GM12878 (cell line): ENCODE measurements at regions not wholly inside any gene's neighbourhood (a gene's known extent, or its start where the extent isn't known, plus 50 kb on each side); places are given as distances from the start of the nearest gene placed in this dataset.

ENCODE experiments used
- ATAC-seq: fragments of 200-7000 bp; cut with Tn5 transposase; 3 replicates; pipeline ENCODE4 v1.9.1; 2020; ENCODE audit warnings: mild to moderate bottlenecking, moderate library complexity
- BruUV-seq: library from RNA; stranded (reverse); fragments of 400-500 nt; replicated peaks from 2 replicates; lab custom pipeline; 2021; lab: Mats Ljungman, UMichigan
- CTCF ChIA-PET: fragments of 300-600 bp; sonication (Branson Sonifier 250); formaldehyde crosslinking; extraction: SDS; loops from one replicate; lab custom pipeline; 2021; ENCODE audit warnings: inconsistent platforms; lab: Yijun Ruan, JAX
- POLR2A ChIA-PET: fragments of 350-600 bp; formaldehyde crosslinking; extraction: SDS; loops from one replicate; lab custom pipeline; 2021; ENCODE audit warnings: inconsistent platforms; lab: Charles Lee
- RAD21 ChIA-PET: fragments of 300-600 bp; sonication (Branson Sonifier 250); formaldehyde crosslinking; loops from one replicate; lab custom pipeline; 2023; ENCODE audit warnings: antibody characterized with exemption; ENCODE audit not compliant: unreplicated experiment; lab: Charles Lee
- SMC1A ChIA-PET: fragments of 300-600 bp; sonication (Branson Sonifier 250); formaldehyde crosslinking; loops from one replicate; lab custom pipeline; 2023; ENCODE audit not compliant: unreplicated experiment, uncharacterized antibody; lab: Charles Lee
- DNase-seq: peaks from one replicate; pipeline ENCODE4 v3.0.0-alpha.2; 2011; ENCODE audit warnings: low read depth, low spot score
- FAIRE-seq: peaks from 3 replicates; lab custom pipeline; 2011; peaks lifted over from hg19 to GRCh38; lab: Jason Lieb, UNC
- H2AFZ ChIP-seq: 2 replicates; pipeline ENCODE4 v1.6.0; 2011; ENCODE audit warnings: low read depth, low read length, control low read depth; ENCODE audit not compliant: control insufficient read depth
- H3K27ac ChIP-seq: 2 replicates; pipeline ENCODE4 v1.5.1; 2011; ENCODE audit warnings: control low read depth; ENCODE audit not compliant: control insufficient read depth, insufficient read depth
- H3K27me3 ChIP-seq, 2 experiments: replicated peaks in 1 of 2; 2 replicates each; pipeline versions ENCODE4 v1.6.0 to v1.6.1; 2011; ENCODE audit warnings: low read length in 1 of 2; ENCODE audit not compliant: control insufficient read depth in 2 of 2, insufficient read depth in 2 of 2
- H3K36me3 ChIP-seq, 2 experiments: 2 replicates each; pipeline ENCODE4 v1.5.1; 2011; ENCODE audit warnings: low read length in 1 of 2; ENCODE audit not compliant: control insufficient read depth in 2 of 2, insufficient read depth in 2 of 2
- H3K4me1 ChIP-seq: 2 replicates; pipeline ENCODE4 v1.6.1; 2011; ENCODE audit warnings: mild to moderate bottlenecking, low read length, moderate library complexity, mixed read lengths; ENCODE audit not compliant: control insufficient read depth, insufficient read depth
- H3K4me2 ChIP-seq: 2 replicates; pipeline ENCODE4 v1.6.0; 2011; ENCODE audit warnings: control low read depth; ENCODE audit not compliant: control insufficient read depth, insufficient read depth
- H3K4me3 ChIP-seq: fragments of 200-600 bp; sonication (generic); 2 replicates; pipeline ENCODE4 v1.5.1; 2016
- H3K79me2 ChIP-seq: 2 replicates; pipeline ENCODE4 v1.6.0; 2011; ENCODE audit warnings: low read length; ENCODE audit not compliant: control insufficient read depth, insufficient read depth
- H3K9ac ChIP-seq: 2 replicates; pipeline ENCODE4 v1.8.0; 2011; ENCODE audit warnings: low read length, control low read depth, mixed read lengths; ENCODE audit not compliant: control insufficient read depth, insufficient read depth
- H3K9me3 ChIP-seq: replicated peaks from 3 replicates; pipeline ENCODE4 v1.5.1; 2011; ENCODE audit warnings: mild to moderate bottlenecking, low read length; ENCODE audit not compliant: control insufficient read depth, insufficient read depth
- H4K20me1 ChIP-seq: 2 replicates; pipeline ENCODE4 v1.6.0; 2011; ENCODE audit not compliant: control insufficient read depth, insufficient read depth
- CHD4 ChIP-seq: fragments of 200-600 bp; sonication (generic); IDR thresholded peaks from 2 replicates; pipeline ENCODE4 v1.6.1; 2016; ENCODE audit warnings: mild to moderate bottlenecking
- JUNB ChIP-seq: IDR thresholded peaks from 2 replicates; pipeline ENCODE4 v1.6.1; 2016; ENCODE audit warnings: antibody characterized with exemption, mild to moderate bottlenecking
- MEF2B ChIP-seq: fragments of 450-650 bp; IDR thresholded peaks from 2 replicates; pipeline ENCODE4 v1.6.1; 2018; ENCODE audit warnings: mild to moderate bottlenecking, moderate library complexity; ENCODE audit not compliant: partially characterized antibody, poor library complexity, severe bottlenecking
- RB1 ChIP-seq: fragments of 450-650 bp; formaldehyde crosslinking; IDR thresholded peaks from 2 replicates; pipeline ENCODE4 v1.6.1; 2017; ENCODE audit warnings: mild to moderate bottlenecking, borderline replicate concordance
- SIX5 ChIP-seq: IDR thresholded peaks from 2 replicates; pipeline ENCODE4 v1.6.1; 2011; ENCODE audit warnings: mild to moderate bottlenecking, low read depth, low read length, moderate library complexity; ENCODE audit not compliant: severe bottlenecking
- SREBF1 ChIP-seq: IDR thresholded peaks from 2 replicates; pipeline ENCODE4 v1.6.1; 2012; ENCODE audit warnings: mild to moderate bottlenecking, low read length
- WGBS: methylation state at CpG from one replicate; pipeline ENCODE4 v1.1.6; 2016; ENCODE audit warnings: low lambda C conversion rate; ENCODE audit not compliant: insufficient replicate concordance, insufficient coverage; ENCODE audit errors: missing lambda C conversion rate; 5-methylcytosine and 5-hydroxymethylcytosine counted together
- in situ Hi-C: fragments of 300-500 bp; cut with MboI; formaldehyde crosslinking; loops from 9 replicates; pipeline ENCODE4 v1.14.3; 2018; ENCODE audit warnings: mixed read lengths
- intact Hi-C: fragments of 100-400 bp; cut with micrococcal nuclease; formaldehyde crosslinking; loops from one replicate; pipeline ENCODE4 v1.14.2; 2022; ENCODE audit not compliant: unreplicated experiment
- TF ChIP-seq, protein P1 (sequence below): IDR thresholded peaks from 2 replicates; pipeline ENCODE4 v1.6.1; 2011; ENCODE audit warnings: low read depth, low read length, improper control_type of control experiment, borderline replicate concordance
- TF ChIP-seq, protein P2 (sequence below): fragments of 450-650 bp; IDR thresholded peaks from 2 replicates; pipeline ENCODE4 v1.6.1; 2018; ENCODE audit warnings: borderline replicate concordance, mild to moderate bottlenecking; ENCODE audit not compliant: partially characterized antibody
- TF ChIP-seq, protein P3 (sequence below): IDR thresholded peaks from 2 replicates; pipeline ENCODE4 v1.6.1; 2012; ENCODE audit warnings: improper control_type of control experiment, low read depth, low read length; ENCODE audit not compliant: insufficient replicate concordance
- TF ChIP-seq, protein P4 (sequence below): fragments of 450-650 bp; IDR thresholded peaks from 2 replicates; pipeline ENCODE4 v1.6.1; 2017; ENCODE audit warnings: antibody characterized with exemption, mild to moderate bottlenecking, moderate library complexity

DNA sequence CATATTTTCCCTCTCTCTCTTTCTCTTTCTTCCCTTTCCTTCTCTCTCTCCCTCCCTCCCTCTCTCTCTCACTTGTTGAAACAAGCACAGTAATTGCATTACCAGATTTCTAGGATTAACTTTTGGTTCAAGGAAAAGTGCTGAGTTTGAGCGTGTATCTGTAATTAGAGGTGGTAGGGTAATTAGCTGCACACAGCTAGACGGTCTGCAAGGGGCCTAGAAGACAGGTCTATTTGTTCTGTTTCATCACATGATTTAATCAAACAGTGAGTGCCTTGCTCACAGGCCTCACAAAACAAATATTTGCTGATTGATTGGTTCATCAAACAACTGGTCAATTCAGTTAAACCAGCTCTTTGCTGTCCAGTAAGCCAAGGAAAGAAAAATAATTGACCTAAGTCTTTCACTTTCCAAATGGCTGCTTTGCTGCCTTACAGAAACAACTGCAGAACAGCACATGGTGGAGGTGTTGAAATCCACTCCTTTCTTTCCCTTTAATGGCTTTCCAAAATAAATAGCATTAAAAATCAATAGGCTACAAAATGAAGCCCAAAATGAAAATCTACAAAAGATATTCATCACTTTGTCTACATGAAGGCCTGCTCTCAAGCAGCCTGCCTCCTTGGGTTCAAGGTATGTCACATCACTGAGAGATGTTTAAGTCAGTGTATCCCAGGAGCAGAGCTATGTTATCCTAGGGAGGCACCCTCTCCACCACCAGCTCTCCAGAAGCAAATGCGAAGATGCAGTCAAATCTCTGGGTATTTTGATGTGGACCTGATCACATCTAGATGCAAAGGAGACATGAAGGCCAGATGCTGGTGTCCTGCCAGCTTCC, 264.4 kb upstream of the SIX2 start:
- ATAC-seq (no peak), DNase-seq (no peak), FAIRE-seq (no peak)
- RAD21 ChIA-PET = no interaction called here
- WGBS = 19% methylated on average over 3 of the region's 3 CpGs
- H2AFZ ChIP-seq = no peak overlapping the region
- intact Hi-C loops = no loop called here
- no peaks in the 10 kb centered on the region for H3K4me1 ChIP-seq
- no peaks in the 10 kb centered on the region for H3K79me2 ChIP-seq
- no TSS peak for BruUV-seq
- H3K9ac ChIP-seq = no peak overlapping the region
- in situ Hi-C loops = no loop called here
- H3K4me2 ChIP-seq = no peak overlapping the region
- H4K20me1 ChIP-seq = no peaks in the 10 kb centered on the region
- peaks cover 0 to 5% of the 10 kb centered on the region in 2 experiments; a peak in 1 of 4 replicates for H3K27me3 ChIP-seq
- no peaks in the 10 kb centered on the region for H3K36me3 ChIP-seq
- H3K4me3 ChIP-seq = no peak overlapping the region
- no peaks in the 10 kb centered on the region for H3K9me3 ChIP-seq
- no peak overlapping the region for H3K27ac ChIP-seq
- POLR2A ChIA-PET = no interaction called here
- CTCF ChIA-PET = no interaction called here
- SMC1A ChIA-PET = interaction anchor here (0.8 kb wide), 1 partner anchor 10 kb away, joined by 4 read pairs; no protein-coding TSS in a partner anchor
- TF ChIP-seq, protein P1, sequence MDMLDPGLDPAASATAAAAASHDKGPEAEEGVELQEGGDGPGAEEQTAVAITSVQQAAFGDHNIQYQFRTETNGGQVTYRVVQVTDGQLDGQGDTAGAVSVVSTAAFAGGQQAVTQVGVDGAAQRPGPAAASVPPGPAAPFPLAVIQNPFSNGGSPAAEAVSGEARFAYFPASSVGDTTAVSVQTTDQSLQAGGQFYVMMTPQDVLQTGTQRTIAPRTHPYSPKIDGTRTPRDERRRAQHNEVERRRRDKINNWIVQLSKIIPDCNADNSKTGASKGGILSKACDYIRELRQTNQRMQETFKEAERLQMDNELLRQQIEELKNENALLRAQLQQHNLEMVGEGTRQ = no peak
- TF ChIP-seq, protein P2, sequence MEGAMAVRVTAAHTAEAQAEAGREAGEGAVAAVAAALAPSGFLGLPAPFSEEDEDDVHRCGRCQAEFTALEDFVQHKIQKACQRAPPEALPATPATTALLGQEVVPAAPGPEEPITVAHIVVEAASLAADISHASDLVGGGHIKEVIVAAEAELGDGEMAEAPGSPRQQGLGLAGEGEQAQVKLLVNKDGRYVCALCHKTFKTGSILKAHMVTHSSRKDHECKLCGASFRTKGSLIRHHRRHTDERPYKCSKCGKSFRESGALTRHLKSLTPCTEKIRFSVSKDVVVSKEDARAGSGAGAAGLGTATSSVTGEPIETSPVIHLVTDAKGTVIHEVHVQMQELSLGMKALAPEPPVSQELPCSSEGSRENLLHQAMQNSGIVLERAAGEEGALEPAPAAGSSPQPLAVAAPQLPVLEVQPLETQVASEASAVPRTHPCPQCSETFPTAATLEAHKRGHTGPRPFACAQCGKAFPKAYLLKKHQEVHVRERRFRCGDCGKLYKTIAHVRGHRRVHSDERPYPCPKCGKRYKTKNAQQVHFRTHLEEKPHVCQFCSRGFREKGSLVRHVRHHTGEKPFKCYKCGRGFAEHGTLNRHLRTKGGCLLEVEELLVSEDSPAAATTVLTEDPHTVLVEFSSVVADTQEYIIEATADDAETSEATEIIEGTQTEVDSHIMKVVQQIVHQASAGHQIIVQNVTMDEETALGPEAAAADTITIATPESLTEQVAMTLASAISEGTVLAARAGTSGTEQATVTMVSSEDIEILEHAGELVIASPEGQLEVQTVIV = no peak
- TF ChIP-seq SIX5 (no peak), JUNB (no peak), CHD4 (no peak), MEF2B (no peak), RB1 (no peak), SREBF1 (no peak)
- TF ChIP-seq, protein P3, sequence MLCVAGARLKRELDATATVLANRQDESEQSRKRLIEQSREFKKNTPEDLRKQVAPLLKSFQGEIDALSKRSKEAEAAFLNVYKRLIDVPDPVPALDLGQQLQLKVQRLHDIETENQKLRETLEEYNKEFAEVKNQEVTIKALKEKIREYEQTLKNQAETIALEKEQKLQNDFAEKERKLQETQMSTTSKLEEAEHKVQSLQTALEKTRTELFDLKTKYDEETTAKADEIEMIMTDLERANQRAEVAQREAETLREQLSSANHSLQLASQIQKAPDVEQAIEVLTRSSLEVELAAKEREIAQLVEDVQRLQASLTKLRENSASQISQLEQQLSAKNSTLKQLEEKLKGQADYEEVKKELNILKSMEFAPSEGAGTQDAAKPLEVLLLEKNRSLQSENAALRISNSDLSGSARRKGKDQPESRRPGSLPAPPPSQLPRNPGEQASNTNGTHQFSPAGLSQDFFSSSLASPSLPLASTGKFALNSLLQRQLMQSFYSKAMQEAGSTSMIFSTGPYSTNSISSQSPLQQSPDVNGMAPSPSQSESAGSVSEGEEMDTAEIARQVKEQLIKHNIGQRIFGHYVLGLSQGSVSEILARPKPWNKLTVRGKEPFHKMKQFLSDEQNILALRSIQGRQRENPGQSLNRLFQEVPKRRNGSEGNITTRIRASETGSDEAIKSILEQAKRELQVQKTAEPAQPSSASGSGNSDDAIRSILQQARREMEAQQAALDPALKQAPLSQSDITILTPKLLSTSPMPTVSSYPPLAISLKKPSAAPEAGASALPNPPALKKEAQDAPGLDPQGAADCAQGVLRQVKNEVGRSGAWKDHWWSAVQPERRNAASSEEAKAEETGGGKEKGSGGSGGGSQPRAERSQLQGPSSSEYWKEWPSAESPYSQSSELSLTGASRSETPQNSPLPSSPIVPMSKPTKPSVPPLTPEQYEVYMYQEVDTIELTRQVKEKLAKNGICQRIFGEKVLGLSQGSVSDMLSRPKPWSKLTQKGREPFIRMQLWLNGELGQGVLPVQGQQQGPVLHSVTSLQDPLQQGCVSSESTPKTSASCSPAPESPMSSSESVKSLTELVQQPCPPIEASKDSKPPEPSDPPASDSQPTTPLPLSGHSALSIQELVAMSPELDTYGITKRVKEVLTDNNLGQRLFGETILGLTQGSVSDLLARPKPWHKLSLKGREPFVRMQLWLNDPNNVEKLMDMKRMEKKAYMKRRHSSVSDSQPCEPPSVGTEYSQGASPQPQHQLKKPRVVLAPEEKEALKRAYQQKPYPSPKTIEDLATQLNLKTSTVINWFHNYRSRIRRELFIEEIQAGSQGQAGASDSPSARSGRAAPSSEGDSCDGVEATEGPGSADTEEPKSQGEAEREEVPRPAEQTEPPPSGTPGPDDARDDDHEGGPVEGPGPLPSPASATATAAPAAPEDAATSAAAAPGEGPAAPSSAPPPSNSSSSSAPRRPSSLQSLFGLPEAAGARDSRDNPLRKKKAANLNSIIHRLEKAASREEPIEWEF = no peak
- TF ChIP-seq, protein P4, sequence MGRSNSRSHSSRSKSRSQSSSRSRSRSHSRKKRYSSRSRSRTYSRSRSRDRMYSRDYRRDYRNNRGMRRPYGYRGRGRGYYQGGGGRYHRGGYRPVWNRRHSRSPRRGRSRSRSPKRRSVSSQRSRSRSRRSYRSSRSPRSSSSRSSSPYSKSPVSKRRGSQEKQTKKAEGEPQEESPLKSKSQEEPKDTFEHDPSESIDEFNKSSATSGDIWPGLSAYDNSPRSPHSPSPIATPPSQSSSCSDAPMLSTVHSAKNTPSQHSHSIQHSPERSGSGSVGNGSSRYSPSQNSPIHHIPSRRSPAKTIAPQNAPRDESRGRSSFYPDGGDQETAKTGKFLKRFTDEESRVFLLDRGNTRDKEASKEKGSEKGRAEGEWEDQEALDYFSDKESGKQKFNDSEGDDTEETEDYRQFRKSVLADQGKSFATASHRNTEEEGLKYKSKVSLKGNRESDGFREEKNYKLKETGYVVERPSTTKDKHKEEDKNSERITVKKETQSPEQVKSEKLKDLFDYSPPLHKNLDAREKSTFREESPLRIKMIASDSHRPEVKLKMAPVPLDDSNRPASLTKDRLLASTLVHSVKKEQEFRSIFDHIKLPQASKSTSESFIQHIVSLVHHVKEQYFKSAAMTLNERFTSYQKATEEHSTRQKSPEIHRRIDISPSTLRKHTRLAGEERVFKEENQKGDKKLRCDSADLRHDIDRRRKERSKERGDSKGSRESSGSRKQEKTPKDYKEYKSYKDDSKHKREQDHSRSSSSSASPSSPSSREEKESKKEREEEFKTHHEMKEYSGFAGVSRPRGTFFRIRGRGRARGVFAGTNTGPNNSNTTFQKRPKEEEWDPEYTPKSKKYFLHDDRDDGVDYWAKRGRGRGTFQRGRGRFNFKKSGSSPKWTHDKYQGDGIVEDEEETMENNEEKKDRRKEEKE = no peak
